ENCODE measurements at regions not wholly inside any gene's neighbourhood (a gene's known extent, or its start where the extent isn't known, plus 50 kb on each side); places are given as distances from the start of the nearest gene placed in this dataset.
"Not testable (repeated sequence)": the region's sequence is repeated elsewhere in the genome, so short reads cannot be mapped to it uniquely, and the experiment has no call there.

- Histone ChIP-seq H3K36me3 (ENCODE audit: insufficient read depth, low read length) (no peaks in the 10 kb centered on the region), H2AFZ (ENCODE audit: low read length) (no peak overlapping the region), H3K9me2 (replicated peaks; ENCODE audit: low read depth, low read length) (no peaks in the 10 kb centered on the region), H3K27me3 (ENCODE audit: insufficient read depth, low read length, poor library complexity, severe bottlenecking) (no peaks in the 10 kb centered on the region), H3K4me3 (ENCODE audit: low read length, poor library complexity, severe bottlenecking) (no peak overlapping the region), H3K79me2 (ENCODE audit: insufficient read depth, low read length) (no peaks in the 10 kb centered on the region), H3F3A (ENCODE audit: low read depth) (no peaks in the 10 kb centered on the region), H3K4me2 (ENCODE audit: low read depth, low read length, poor library complexity, severe bottlenecking) (no peak overlapping the region), H3K9me3 (ENCODE audit: insufficient read depth, low read depth, low read length) (no peaks in the 10 kb centered on the region; the same call in 1 of the 2 replicates), H4K20me1 (ENCODE audit: insufficient read depth, low read length, poor library complexity, severe bottlenecking) (no peaks in the 10 kb centered on the region), H3K4me1 (ENCODE audit: insufficient read depth, low read length, poor library complexity, severe bottlenecking) (no peaks in the 10 kb centered on the region), H3K9ac (ENCODE audit: low read depth, low read length, poor library complexity, severe bottlenecking) (no peak overlapping the region)
- TF ChIP-seq CTCF (conservative IDR thresholded peaks at IDR 0.05; ENCODE audit: low read length) (no peak), EZH2phosphoT487 (IDR thresholded peaks at IDR 0.05; ENCODE audit: borderline replicate concordance) (no peak)
These were observed 448.2 kb downstream of the QKI start for GRCh38 chr6:163862701-163863100.

- Histone ChIP-seq H2AFZ (ENCODE audit: low read length) (no peak overlapping the region), H3K9me2 (replicated peaks; ENCODE audit: low read depth, low read length) (no peaks in the 10 kb centered on the region), H3K4me2 (ENCODE audit: low read depth, low read length, poor library complexity, severe bottlenecking) (no peak overlapping the region), H3F3A (ENCODE audit: low read depth) (no peaks in the 10 kb centered on the region), H3K79me2 (ENCODE audit: insufficient read depth, low read length) (no peaks in the 10 kb centered on the region), H3K4me3 (ENCODE audit: low read length, poor library complexity, severe bottlenecking) (no peak overlapping the region), H3K9ac (ENCODE audit: low read depth, low read length, poor library complexity, severe bottlenecking) (no peak overlapping the region), H3K4me1 (ENCODE audit: insufficient read depth, low read length, poor library complexity, severe bottlenecking) (no peaks in the 10 kb centered on the region), H4K20me1 (ENCODE audit: insufficient read depth, low read length, poor library complexity, severe bottlenecking) (no peaks in the 10 kb centered on the region), H3K27me3 (ENCODE audit: insufficient read depth, low read length, poor library complexity, severe bottlenecking) (no peaks in the 10 kb centered on the region), H3K9me3 (ENCODE audit: insufficient read depth, low read depth, low read length) (no peaks in the 10 kb centered on the region; the same call in 1 of the 2 replicates), H3K36me3 (ENCODE audit: insufficient read depth, low read length) (no peaks in the 10 kb centered on the region)
- no peak for TF ChIP-seq CTCF (conservative IDR thresholded peaks at IDR 0.05; ENCODE audit: low read length)
- no peak for TF ChIP-seq EZH2phosphoT487 (IDR thresholded peaks at IDR 0.05; ENCODE audit: borderline replicate concordance)
These were observed 447.1 kb downstream of the QKI start for GRCh38 chr6:163861627-163862026.

- Histone ChIP-seq H3K9me3 (ENCODE audit: insufficient read depth, low read depth, low read length) (no peaks in the 10 kb centered on the region; the same call in 1 of the 2 replicates), H3K4me3 (ENCODE audit: low read length, poor library complexity, severe bottlenecking) (no peak overlapping the region), H3K27me3 (ENCODE audit: insufficient read depth, low read length, poor library complexity, severe bottlenecking) (no peaks in the 10 kb centered on the region), H3K36me3 (ENCODE audit: insufficient read depth, low read length) (no peaks in the 10 kb centered on the region), H2AFZ (ENCODE audit: low read length) (no peak overlapping the region), H3K79me2 (ENCODE audit: insufficient read depth, low read length) (no peaks in the 10 kb centered on the region), H3K4me2 (ENCODE audit: low read depth, low read length, poor library complexity, severe bottlenecking) (no peak overlapping the region), H3K4me1 (ENCODE audit: insufficient read depth, low read length, poor library complexity, severe bottlenecking) (no peaks in the 10 kb centered on the region), H3K9ac (ENCODE audit: low read depth, low read length, poor library complexity, severe bottlenecking) (no peak overlapping the region), H3K9me2 (replicated peaks; ENCODE audit: low read depth, low read length) (no peaks in the 10 kb centered on the region), H4K20me1 (ENCODE audit: insufficient read depth, low read length, poor library complexity, severe bottlenecking) (no peaks in the 10 kb centered on the region), H3F3A (ENCODE audit: low read depth) (no peaks in the 10 kb centered on the region)
- TF ChIP-seq EZH2phosphoT487 (IDR thresholded peaks at IDR 0.05; ENCODE audit: borderline replicate concordance) = no peak
- no peak for TF ChIP-seq CTCF (conservative IDR thresholded peaks at IDR 0.05; ENCODE audit: low read length)
These were observed 446.0 kb downstream of the QKI start for GRCh38 chr6:163860287-163861081.

- not testable (repeated sequence) for H3K4me3 ChIP-seq (ENCODE audit: low read length, poor library complexity, severe bottlenecking); H3K9ac ChIP-seq (ENCODE audit: low read depth, low read length, poor library complexity, severe bottlenecking); H2AFZ ChIP-seq (ENCODE audit: low read length); H4K20me1 ChIP-seq (ENCODE audit: insufficient read depth, low read length, poor library complexity, severe bottlenecking); H3K36me3 ChIP-seq (ENCODE audit: insufficient read depth, low read length); H3K4me1 ChIP-seq (ENCODE audit: insufficient read depth, low read length, poor library complexity, severe bottlenecking); H3K4me2 ChIP-seq (ENCODE audit: low read depth, low read length, poor library complexity, severe bottlenecking); H3K9me2 ChIP-seq (replicated peaks; ENCODE audit: low read depth, low read length); H3K79me2 ChIP-seq (ENCODE audit: insufficient read depth, low read length); H3F3A ChIP-seq (ENCODE audit: low read depth); H3K27me3 ChIP-seq (ENCODE audit: insufficient read depth, low read length, poor library complexity, severe bottlenecking); H3K9me3 ChIP-seq (ENCODE audit: insufficient read depth, low read depth, low read length)
These were observed 444.4 kb downstream of the QKI start for GRCh38 chr6:163858870-163859269.
